ENCODE measurements at regions not wholly inside any gene's neighbourhood (a gene's known extent, or its start where the extent isn't known, plus 50 kb on each side); places are given as distances from the start of the nearest gene placed in this dataset.

DNA sequence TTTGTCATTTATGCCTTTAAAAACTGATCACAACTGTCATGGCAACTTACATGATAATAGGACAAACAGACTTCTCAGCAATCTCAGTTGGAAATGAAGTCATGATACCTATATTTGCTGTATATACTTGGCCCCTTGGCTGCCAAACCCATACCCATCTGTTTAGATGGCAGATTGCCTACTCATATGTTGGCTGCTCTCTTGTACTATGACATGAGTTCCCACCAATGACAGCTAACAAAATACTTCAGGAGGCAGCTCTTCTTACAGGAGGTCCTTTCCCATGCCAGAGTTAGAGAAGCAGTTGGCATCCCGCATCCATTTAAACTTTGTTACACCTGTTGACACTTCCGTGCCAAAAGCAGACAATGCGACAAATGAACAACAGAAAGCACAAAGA is 603.1 kb upstream of the ADGRL2 start:
- TF ChIP-seq, protein P1, sequence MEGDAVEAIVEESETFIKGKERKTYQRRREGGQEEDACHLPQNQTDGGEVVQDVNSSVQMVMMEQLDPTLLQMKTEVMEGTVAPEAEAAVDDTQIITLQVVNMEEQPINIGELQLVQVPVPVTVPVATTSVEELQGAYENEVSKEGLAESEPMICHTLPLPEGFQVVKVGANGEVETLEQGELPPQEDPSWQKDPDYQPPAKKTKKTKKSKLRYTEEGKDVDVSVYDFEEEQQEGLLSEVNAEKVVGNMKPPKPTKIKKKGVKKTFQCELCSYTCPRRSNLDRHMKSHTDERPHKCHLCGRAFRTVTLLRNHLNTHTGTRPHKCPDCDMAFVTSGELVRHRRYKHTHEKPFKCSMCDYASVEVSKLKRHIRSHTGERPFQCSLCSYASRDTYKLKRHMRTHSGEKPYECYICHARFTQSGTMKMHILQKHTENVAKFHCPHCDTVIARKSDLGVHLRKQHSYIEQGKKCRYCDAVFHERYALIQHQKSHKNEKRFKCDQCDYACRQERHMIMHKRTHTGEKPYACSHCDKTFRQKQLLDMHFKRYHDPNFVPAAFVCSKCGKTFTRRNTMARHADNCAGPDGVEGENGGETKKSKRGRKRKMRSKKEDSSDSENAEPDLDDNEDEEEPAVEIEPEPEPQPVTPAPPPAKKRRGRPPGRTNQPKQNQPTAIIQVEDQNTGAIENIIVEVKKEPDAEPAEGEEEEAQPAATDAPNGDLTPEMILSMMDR (IDR thresholded peaks at IDR 0.05; ENCODE audit: low read depth, low read length, missing control alignments): no peak

DNA sequence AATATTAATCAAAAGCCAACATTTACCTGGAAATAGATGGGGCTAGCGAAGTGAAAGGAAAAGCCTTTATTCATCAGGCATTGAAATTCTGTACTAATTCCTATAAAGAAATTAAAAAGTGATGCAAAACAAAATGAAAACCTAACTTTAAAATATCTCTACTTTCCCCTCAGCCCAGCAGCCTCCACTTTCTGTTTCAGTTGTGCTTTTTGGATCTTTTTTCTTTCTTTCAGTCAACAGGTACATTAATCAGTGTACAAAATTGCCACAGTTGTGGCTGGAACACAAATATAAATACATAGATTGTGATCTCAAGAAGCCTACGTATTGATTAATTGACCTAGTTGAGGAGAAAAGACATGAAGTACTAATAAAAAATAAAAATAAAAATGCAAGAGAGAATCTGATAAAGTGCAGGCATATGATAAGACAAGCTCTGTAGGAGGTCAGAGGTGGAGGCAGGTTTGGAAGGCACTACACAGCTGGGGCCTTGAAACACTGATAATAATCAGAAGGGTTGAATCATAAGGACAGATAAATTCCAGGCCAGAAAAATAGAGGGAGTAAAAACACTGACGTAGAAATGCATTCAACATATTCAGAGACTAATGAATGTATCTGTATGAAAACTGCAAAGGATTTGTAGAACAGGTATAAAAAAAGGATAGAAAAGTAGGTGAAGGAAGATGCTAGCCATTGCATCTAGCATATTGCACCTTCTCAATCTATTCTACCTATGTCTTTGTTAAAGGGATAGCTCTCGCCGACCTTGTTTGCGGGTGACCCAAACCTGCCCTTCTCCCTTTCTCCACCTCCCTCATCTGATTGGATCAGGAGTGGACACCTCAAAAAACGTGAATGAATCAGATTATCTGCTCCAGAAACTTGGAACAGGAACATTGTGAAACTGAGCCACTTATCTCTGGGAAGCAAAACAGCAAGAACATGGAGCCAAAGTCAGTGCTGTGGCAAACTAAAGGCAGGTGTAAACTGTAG is 607.8 kb upstream of the ADGRL2 start:
- no peak for DNase-seq (ENCODE audit: extremely low read depth, low read depth)
- TF ChIP-seq, protein P1 (IDR thresholded peaks at IDR 0.05; ENCODE audit: low read depth, low read length, missing control alignments): no peak
- H3K4me3 ChIP-seq (replicated peaks; ENCODE audit: low read depth, low read length): no peak overlapping the region

More for the DNA sequence above, 603.1 kb upstream of the ADGRL2 start:
- no peak for DNase-seq (ENCODE audit: extremely low read depth, low read depth)
- H3K4me3 ChIP-seq (replicated peaks; ENCODE audit: low read depth, low read length): no peak overlapping the region

DNA sequence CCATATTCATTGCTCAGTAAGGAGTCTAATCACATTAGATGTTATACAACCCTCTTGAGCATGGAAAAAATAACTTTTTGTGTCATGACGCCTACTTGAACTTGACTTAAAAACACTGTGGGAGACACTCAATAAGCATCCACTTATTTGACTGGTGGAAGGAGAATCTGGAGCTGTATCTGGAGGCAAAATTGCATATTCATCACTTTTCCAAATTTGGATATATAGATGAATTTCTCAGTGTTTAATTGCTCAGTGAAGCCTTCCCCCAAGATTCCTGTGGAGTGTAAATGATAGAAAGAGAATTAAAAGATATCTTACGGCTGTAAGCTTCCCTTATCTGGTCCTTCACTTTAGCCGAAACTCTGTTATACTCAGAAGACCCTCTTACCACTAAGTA is 610.7 kb upstream of the ADGRL2 start:
- TF ChIP-seq, protein P1 (IDR thresholded peaks at IDR 0.05; ENCODE audit: low read depth, low read length, missing control alignments): no peak
- DNase-seq (ENCODE audit: extremely low read depth, low read depth): no peak
- no peak overlapping the region for H3K4me3 ChIP-seq (replicated peaks; ENCODE audit: low read depth, low read length)

DNA sequence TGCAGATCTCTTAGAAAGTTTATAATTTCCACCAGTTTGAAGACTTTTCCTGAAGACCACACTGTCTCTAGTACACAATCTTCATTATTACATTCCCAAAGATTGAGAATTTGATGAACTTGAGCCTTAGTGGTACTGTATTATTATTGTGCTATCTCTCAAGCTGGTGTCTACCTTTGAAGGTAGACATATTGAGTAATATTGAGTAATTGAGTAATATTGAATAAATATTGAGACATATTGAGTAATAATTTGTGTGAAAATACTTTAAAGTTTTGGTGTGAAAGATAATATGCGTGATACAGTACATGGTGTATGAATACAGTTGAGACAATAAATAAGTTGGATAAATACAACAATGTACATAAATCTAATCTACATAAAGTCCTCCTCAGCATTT is 613.1 kb upstream of the ADGRL2 start:
- DNase-seq (ENCODE audit: extremely low read depth, low read depth): no peak
- TF ChIP-seq, protein P1 (IDR thresholded peaks at IDR 0.05; ENCODE audit: low read depth, low read length, missing control alignments): no peak
- no peak overlapping the region for H3K4me3 ChIP-seq (replicated peaks; ENCODE audit: low read depth, low read length)

DNA sequence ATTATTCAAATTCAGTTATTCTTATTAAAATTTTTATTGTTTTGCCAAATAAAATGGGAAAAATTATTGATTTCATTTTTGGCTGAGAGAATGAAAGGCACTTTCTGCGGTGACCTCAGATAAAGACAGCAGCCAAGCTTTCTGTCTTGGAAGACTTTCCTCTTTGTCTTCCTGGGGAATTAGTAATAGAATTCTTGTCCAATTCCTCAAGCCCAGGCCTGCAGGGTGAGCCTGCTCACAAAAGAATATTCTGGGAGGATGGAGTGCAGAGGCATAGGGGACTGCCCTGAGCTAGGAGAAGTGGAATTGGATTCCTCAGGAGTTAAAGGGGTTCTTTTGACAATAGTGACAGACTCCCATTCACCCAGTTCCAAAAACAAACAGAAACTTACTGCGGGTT is 614.5 kb upstream of the ADGRL2 start:
- H3K4me3 ChIP-seq (replicated peaks; ENCODE audit: low read depth, low read length): no peak overlapping the region
- no peak for DNase-seq (ENCODE audit: extremely low read depth, low read depth)
- TF ChIP-seq, protein P1 (IDR thresholded peaks at IDR 0.05; ENCODE audit: low read depth, low read length, missing control alignments): no peak

DNA sequence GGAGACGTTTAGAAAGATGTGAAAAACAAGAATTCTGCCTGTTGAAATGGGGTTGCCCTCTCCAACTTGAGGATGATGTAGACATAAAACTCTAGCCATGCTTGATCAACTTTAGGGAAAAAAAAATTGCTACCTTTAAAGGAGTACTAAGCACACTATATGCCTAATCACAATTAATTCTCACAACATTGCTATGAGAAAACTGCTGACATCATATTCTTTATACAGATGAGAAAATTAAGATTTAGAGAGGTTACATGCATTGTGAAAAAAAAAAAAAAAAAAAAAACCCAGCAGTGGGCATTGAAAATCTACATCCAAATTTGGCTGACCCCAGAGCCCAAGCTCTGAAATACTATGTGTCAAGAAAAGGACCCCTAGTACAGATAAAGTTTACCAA is 617.2 kb upstream of the ADGRL2 start:
- no peak overlapping the region for H3K4me3 ChIP-seq (replicated peaks; ENCODE audit: low read depth, low read length)
- TF ChIP-seq, protein P1 (IDR thresholded peaks at IDR 0.05; ENCODE audit: low read depth, low read length, missing control alignments): no peak
- DNase-seq (ENCODE audit: extremely low read depth, low read depth): no peak
